22Rv1 (cell line): ENCODE measurements at regions not wholly inside any gene's neighbourhood (a gene's known extent, or its start where the extent isn't known, plus 50 kb on each side); places are given as distances from the start of the nearest gene placed in this dataset.

Experiments
- H3K27ac ChIP-seq: fragments of 450-650 bp; 2 replicates; pipeline ENCODE4 v1.5.1; 2017
- CTCF ChIP-seq: fragments of 450-650 bp; IDR thresholded peaks from 2 replicates; pipeline ENCODE4 v1.5.1; 2017; ENCODE audit warnings: mild to moderate bottlenecking
- ZFX ChIP-seq: fragments of 450-650 bp; IDR thresholded peaks from 2 replicates; pipeline ENCODE4 v1.6.1; 2017; ENCODE audit warnings: antibody characterized with exemption, borderline replicate concordance

GRCh38 chr12:98437806-98438595 lies 77.4 kb upstream of the TMPO start:
- TF ChIP-seq ZFX (no peak), CTCF (no peak)
- H3K27ac ChIP-seq: no peak overlapping the region

- no peak overlapping the region for H3K27ac ChIP-seq
- TF ChIP-seq CTCF (no peak), ZFX (no peak)
These were observed 76.6 kb upstream of the TMPO start for GRCh38 chr12:98438656-98439230.

GRCh38 chr12:98439471-98439951 lies 75.9 kb upstream of the TMPO start:
- no peak overlapping the region for H3K27ac ChIP-seq
- TF ChIP-seq CTCF (no peak), ZFX (no peak)

GRCh38 chr12:98439981-98440581 lies 75.3 kb upstream of the TMPO start:
- no peak overlapping the region for H3K27ac ChIP-seq

GRCh38 chr12:98446060-98446459 lies 69.3 kb upstream of the TMPO start:
- no peak overlapping the region for H3K27ac ChIP-seq
- TF ChIP-seq CTCF: no peak
- no peak for TF ChIP-seq ZFX

More at GRCh38 chr12:98439981-98440581, 75.3 kb upstream of the TMPO start:
- TF ChIP-seq CTCF: no peak
- no peak for TF ChIP-seq ZFX

GRCh38 chr12:98446682-98447081 lies 68.7 kb upstream of the TMPO start:
- no peak for TF ChIP-seq ZFX
- TF ChIP-seq CTCF: no peak
- H3K27ac ChIP-seq: no peak overlapping the region

GRCh38 chr12:98449584-98449983 lies 65.8 kb upstream of the TMPO start:
- no peak overlapping the region for H3K27ac ChIP-seq

More at GRCh38 chr12:98449584-98449983, 65.8 kb upstream of the TMPO start:
- TF ChIP-seq ZFX (no peak), CTCF (no peak)
